ENCODE measurements at regions not wholly inside any gene's neighbourhood (a gene's known extent, or its start where the extent isn't known, plus 50 kb on each side); places are given as distances from the start of the nearest gene placed in this dataset.

GRCh38 chr1:110816945-110817344 lies 56.0 kb upstream of the CD53 start:
- Mint-ChIP-seq H3K27ac (no peak overlapping the region), H3K4me1 (ENCODE audit: low read depth) (no peaks in the 10 kb centered on the region), H3K36me3 (ENCODE audit: low read depth) (no peaks in the 10 kb centered on the region), H3K4me3 (ENCODE audit: low read depth) (no peak overlapping the region), H3K27me3 (ENCODE audit: low read depth) (peaks cover 52% of the 10 kb centered on the region), H3K9me3 (peaks cover 2% of the 10 kb centered on the region)
- no peak for DNase-seq (ENCODE audit: low spot score)
- intact Hi-C loops (cut with micrococcal nuclease): no loop called here

- DNase-seq (ENCODE audit: low spot score): no peak
- H3K9me3 Mint-ChIP-seq: peaks cover 5% of the 10 kb centered on the region
- H3K36me3 Mint-ChIP-seq (ENCODE audit: low read depth): no peaks in the 10 kb centered on the region
- H3K27me3 Mint-ChIP-seq (ENCODE audit: low read depth): peaks cover 35% of the 10 kb centered on the region
- intact Hi-C loops (cut with micrococcal nuclease): no loop called here
- no peaks in the 10 kb centered on the region for H3K4me1 Mint-ChIP-seq (ENCODE audit: low read depth)
- H3K4me3 Mint-ChIP-seq (ENCODE audit: low read depth): no peak overlapping the region
- no peak overlapping the region for H3K27ac Mint-ChIP-seq
Measured at GRCh38 chr1:110811529-110811928, 61.4 kb upstream of the CD53 start.

DNA sequence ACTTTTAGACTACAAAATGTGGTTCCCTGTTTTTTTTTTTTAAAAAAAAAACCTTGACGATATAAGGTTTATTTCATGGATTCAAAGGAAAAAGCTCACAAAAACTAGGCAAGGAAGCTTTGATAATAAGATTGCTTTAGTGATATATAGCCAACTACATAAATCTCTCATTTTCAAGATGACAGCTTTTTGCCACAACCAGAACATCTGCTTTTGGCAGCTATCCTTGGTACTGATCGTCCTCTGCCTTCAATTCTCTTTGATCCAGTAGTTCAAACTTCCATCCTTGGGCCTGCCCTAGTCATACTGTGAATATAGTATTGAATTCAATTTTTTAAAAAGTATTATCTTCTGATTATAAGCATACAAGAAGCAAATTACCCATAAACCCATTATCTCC lies 72.9 kb upstream of the CD53 start:
- no peaks in the 10 kb centered on the region for H3K4me1 Mint-ChIP-seq (ENCODE audit: low read depth)
- H3K36me3 Mint-ChIP-seq (ENCODE audit: low read depth): peaks cover 2% of the 10 kb centered on the region
- H3K27me3 Mint-ChIP-seq (ENCODE audit: low read depth): peaks cover 37% of the 10 kb centered on the region
- no peak overlapping the region for H3K4me3 Mint-ChIP-seq (ENCODE audit: low read depth)
- no peak overlapping the region for H3K27ac Mint-ChIP-seq
- DNase-seq (ENCODE audit: low spot score): no peak
- intact Hi-C loops (cut with micrococcal nuclease): no loop called here
- peaks cover 4% of the 10 kb centered on the region for H3K9me3 Mint-ChIP-seq

DNA sequence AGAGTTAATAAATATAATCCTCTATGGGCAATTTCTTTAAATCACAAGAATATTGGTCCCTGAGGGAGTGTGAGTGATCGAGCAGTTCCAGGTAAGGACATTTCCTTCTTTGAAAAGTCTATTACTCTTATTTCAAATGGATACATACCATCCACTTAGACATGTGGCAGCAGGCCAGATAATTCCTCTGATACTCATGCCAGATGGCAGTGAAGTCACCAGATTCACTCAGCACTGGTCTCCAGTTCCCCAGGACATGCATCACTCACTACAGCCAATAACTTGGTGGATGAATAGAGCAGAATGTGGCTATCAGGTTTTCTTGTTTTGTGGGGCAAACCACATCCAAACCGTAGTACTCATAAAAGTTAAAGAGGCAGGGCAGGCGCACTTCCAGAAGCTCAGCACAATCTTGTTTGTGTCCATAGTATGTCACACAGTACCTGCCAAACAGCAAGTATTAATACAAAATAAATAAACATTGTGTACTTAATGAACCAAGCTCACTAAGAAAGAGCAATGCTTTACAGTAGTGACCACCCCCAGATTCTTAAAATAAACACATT lies 74.2 kb upstream of the CD53 start:
- intact Hi-C loops (cut with micrococcal nuclease): no loop called here
- Mint-ChIP-seq H3K9me3 (peaks cover 4% of the 10 kb centered on the region), H3K4me3 (ENCODE audit: low read depth) (no peak overlapping the region), H3K27ac (no peak overlapping the region), H3K27me3 (ENCODE audit: low read depth) (peaks cover 44% of the 10 kb centered on the region), H3K36me3 (ENCODE audit: low read depth) (peaks cover 2% of the 10 kb centered on the region), H3K4me1 (ENCODE audit: low read depth) (no peaks in the 10 kb centered on the region)
- no peak for DNase-seq (ENCODE audit: low spot score)

GRCh38 chr1:110788673-110789072 lies 84.3 kb upstream of the CD53 start:
- peaks cover 28% of the 10 kb centered on the region for H3K9me3 Mint-ChIP-seq
- intact Hi-C loops (cut with micrococcal nuclease): no loop called here
- peaks cover 28% of the 10 kb centered on the region for H3K27me3 Mint-ChIP-seq (ENCODE audit: low read depth)
- H3K4me3 Mint-ChIP-seq (ENCODE audit: low read depth): no peak overlapping the region
- no peak overlapping the region for H3K27ac Mint-ChIP-seq
- H3K4me1 Mint-ChIP-seq (ENCODE audit: low read depth): peaks cover 42% of the 10 kb centered on the region
- DNase-seq (ENCODE audit: low spot score): no peak
- H3K36me3 Mint-ChIP-seq (ENCODE audit: low read depth): peaks cover 16% of the 10 kb centered on the region

- peak; percentile 47 for DNase-seq (ENCODE audit: low spot score)
- Mint-ChIP-seq H3K27me3 (ENCODE audit: low read depth) (peaks cover 19% of the 10 kb centered on the region), H3K36me3 (ENCODE audit: low read depth) (peaks cover 16% of the 10 kb centered on the region), H3K27ac (peak overlapping the region; percentile 31), H3K4me1 (ENCODE audit: low read depth) (peaks cover 38% of the 10 kb centered on the region), H3K9me3 (peaks cover 28% of the 10 kb centered on the region), H3K4me3 (ENCODE audit: low read depth) (peak overlapping the region; percentile 28)
- intact Hi-C loops (cut with micrococcal nuclease): no loop called here
Measured at GRCh38 chr1:110787328-110788071, 85.4 kb upstream of the CD53 start.

- H3K4me3 Mint-ChIP-seq (ENCODE audit: low read depth): peak overlapping the region; percentile 43
- peaks cover 28% of the 10 kb centered on the region for H3K9me3 Mint-ChIP-seq
- H3K4me1 Mint-ChIP-seq (ENCODE audit: low read depth): peaks cover 34% of the 10 kb centered on the region
- DNase-seq (ENCODE audit: low spot score): no peak
- peaks cover 16% of the 10 kb centered on the region for H3K36me3 Mint-ChIP-seq (ENCODE audit: low read depth)
- intact Hi-C loops (cut with micrococcal nuclease): no loop called here
- H3K27ac Mint-ChIP-seq: peak overlapping the region; percentile 47
- peaks cover 15% of the 10 kb centered on the region for H3K27me3 Mint-ChIP-seq (ENCODE audit: low read depth)
Measured at GRCh38 chr1:110786802-110787327, 86.1 kb upstream of the CD53 start.

DNA sequence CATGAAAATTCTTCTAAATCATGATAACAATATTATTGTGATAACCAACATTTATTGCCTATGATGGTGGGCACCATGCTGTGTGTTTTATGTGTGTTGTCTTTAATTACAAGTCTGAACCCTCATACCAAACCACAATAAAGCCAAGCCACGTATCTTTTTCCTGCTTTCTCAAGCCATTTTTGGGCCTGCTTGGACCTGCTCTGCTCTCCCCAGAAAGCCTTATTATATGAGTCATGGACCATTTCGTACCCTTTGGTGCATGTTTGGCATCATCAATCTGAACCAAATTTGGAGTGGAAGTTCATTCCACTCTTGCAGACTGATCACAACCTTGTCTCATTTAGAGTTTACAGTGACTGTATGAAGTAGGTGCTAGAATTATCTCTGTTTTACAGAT lies 87.3 kb upstream of the CD53 start:
- DNase-seq (ENCODE audit: low spot score): no peak
- peaks cover 12% of the 10 kb centered on the region for H3K27me3 Mint-ChIP-seq (ENCODE audit: low read depth)
- H3K4me1 Mint-ChIP-seq (ENCODE audit: low read depth): peaks cover 38% of the 10 kb centered on the region
- no peak overlapping the region for H3K4me3 Mint-ChIP-seq (ENCODE audit: low read depth)
- H3K36me3 Mint-ChIP-seq (ENCODE audit: low read depth): peaks cover 16% of the 10 kb centered on the region
- H3K9me3 Mint-ChIP-seq: peaks cover 25% of the 10 kb centered on the region
- H3K27ac Mint-ChIP-seq: no peak overlapping the region
- intact Hi-C loops (cut with micrococcal nuclease): no loop called here

DNA sequence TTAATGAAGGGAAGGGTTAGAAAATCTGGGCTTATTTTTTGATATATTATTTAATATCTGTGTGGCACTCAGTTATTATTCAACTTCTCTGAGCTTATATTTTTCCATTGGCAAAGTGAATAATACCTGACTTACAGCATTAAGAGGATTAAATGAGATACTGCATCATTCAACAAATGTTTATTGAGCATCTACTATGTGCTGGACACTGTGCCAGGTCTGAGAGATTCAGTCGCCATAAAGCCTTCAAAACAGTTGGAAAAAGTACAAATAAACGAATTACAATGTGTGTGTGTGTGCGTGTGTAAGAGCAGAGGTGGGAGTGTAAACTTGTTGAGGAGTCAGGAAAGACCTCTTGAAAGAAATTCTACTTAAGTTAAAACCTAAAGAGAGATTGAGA lies 87.9 kb upstream of the CD53 start:
- Mint-ChIP-seq H3K4me1 (ENCODE audit: low read depth) (peaks cover 39% of the 10 kb centered on the region), H3K36me3 (ENCODE audit: low read depth) (peaks cover 16% of the 10 kb centered on the region), H3K9me3 (peaks cover 20% of the 10 kb centered on the region), H3K27me3 (ENCODE audit: low read depth) (peaks cover 9% of the 10 kb centered on the region), H3K27ac (no peak overlapping the region), H3K4me3 (ENCODE audit: low read depth) (no peak overlapping the region)
- intact Hi-C loops (cut with micrococcal nuclease): no loop called here
- no peak for DNase-seq (ENCODE audit: low spot score)

GRCh38 chr1:110783292-110783918 lies 89.5 kb upstream of the CD53 start:
- H3K36me3 Mint-ChIP-seq (ENCODE audit: low read depth): peaks cover 1% of the 10 kb centered on the region
- peaks cover 41% of the 10 kb centered on the region for H3K4me1 Mint-ChIP-seq (ENCODE audit: low read depth)
- peaks cover 8% of the 10 kb centered on the region for H3K27me3 Mint-ChIP-seq (ENCODE audit: low read depth)
- H3K4me3 Mint-ChIP-seq (ENCODE audit: low read depth): no peak overlapping the region
- H3K27ac Mint-ChIP-seq: no peak overlapping the region
- DNase-seq (ENCODE audit: low spot score): peak; percentile 48
- peaks cover 3% of the 10 kb centered on the region for H3K9me3 Mint-ChIP-seq
- intact Hi-C loops (cut with micrococcal nuclease): loop anchor here (1.0 to 5.0 kb wide), 3 partner anchors 151 to 209 kb away; no protein-coding TSS in a partner anchor

DNA sequence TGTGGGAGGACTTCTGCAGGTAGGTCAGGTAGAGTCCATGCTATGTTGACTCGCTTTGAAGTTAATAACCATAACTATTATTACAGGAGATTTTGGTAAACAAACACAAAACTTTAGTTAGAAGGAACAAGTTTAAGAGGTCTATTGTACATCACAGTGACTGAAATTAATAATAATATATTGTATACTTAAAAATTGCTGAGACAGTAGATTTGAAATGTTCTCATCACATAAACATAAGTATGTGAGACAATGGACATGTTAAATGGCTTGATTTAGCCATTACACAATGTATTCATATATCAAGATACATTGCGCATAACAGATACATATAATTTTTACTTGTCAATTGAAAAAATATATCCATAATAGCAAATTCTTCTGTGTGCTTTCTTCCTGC lies 91.4 kb upstream of the CD53 start:
- Mint-ChIP-seq H3K4me3 (ENCODE audit: low read depth) (no peak overlapping the region), H3K27ac (no peak overlapping the region), H3K9me3 (no peaks in the 10 kb centered on the region), H3K36me3 (ENCODE audit: low read depth) (no peaks in the 10 kb centered on the region), H3K27me3 (ENCODE audit: low read depth) (peaks cover 12% of the 10 kb centered on the region), H3K4me1 (ENCODE audit: low read depth) (peaks cover 31% of the 10 kb centered on the region)
- no peak for DNase-seq (ENCODE audit: low spot score)
- intact Hi-C loops (cut with micrococcal nuclease): loop anchor here (1.0 to 5.0 kb wide), 3 partner anchors 15 to 257 kb away; no protein-coding TSS in a partner anchor

DNA sequence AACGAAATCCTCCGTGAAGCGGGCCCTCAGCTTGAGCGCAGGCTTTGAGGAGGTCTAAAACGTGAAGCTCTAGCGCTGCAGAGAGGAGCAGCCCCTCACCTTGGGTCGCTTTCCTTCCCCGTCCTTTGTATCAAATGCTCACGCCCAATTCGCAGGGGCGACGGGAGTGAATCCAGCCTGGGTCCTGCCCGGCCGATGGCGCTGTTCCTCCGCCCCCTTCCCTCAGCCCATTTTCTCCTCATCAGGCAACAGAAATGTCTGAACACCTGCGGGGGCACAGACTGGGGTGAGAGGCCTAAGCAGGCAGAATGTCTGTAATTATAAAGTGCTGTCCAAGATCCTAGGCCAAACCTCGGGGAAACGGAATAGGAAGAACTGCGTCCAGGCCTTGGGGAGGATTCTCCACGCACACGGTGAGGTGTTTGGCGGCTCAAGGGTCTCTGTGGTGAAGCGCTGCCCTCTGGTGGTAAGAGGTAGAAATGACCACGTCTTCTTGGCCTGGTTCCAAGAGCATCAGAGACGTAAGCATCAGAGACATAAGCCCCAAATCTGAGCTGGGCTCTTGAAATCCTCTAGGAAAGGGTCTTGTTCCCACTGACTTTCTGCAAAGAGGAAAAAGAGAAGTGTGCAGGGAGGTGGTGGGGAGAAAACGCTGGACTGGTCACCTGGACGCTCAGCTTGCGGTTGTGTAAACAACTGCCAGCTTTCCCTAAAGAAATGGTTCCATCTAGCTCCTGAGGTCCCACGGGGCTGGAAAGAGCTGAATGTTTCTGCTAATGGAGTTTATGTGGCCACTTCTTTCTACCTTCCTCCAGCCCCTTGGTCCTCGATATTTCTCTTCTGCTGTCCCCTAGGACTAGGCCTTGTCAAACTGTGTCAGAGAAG lies 92.1 kb upstream of the CD53 start:
- no peak overlapping the region for H3K4me3 Mint-ChIP-seq (ENCODE audit: low read depth)
- intact Hi-C loops (cut with micrococcal nuclease): loop anchor here (1.0 to 5.0 kb wide), 3 partner anchors 14 to 257 kb away; no protein-coding TSS in a partner anchor
- no peaks in the 10 kb centered on the region for H3K36me3 Mint-ChIP-seq (ENCODE audit: low read depth)

More for the DNA sequence above, 92.1 kb upstream of the CD53 start:
- Mint-ChIP-seq H3K4me1 (ENCODE audit: low read depth) (peaks cover 24% of the 10 kb centered on the region), H3K27me3 (ENCODE audit: low read depth) (peaks cover 15% of the 10 kb centered on the region), H3K9me3 (no peaks in the 10 kb centered on the region), H3K27ac (no peak overlapping the region)
- DNase-seq (ENCODE audit: low spot score): peak; percentile 67
